ENCODE measurements at regions not wholly inside any gene's neighbourhood (a gene's known extent, or its start where the extent isn't known, plus 50 kb on each side); places are given as distances from the start of the nearest gene placed in this dataset.

GRCh38 chr22:48882636-48883200 lies 945.0 kb downstream of the BRD1 start:
- no peak for DNase-seq

- DNase-seq: no peak
These were observed 946.2 kb downstream of the BRD1 start for GRCh38 chr22:48881326-48881980.

- DNase-seq: no peak
These were observed 946.9 kb downstream of the BRD1 start for GRCh38 chr22:48880749-48881148.

- no peak for DNase-seq
These were observed 950.7 kb downstream of the BRD1 start for GRCh38 chr22:48876951-48877350.

GRCh38 chr22:48874956-48875355 lies 952.7 kb downstream of the BRD1 start:
- no peak for DNase-seq

GRCh38 chr22:48873191-48873520 lies 954.5 kb downstream of the BRD1 start:
- DNase-seq: no peak

GRCh38 chr22:48872271-48873190 lies 955.1 kb downstream of the BRD1 start:
- DNase-seq: no peak

- no peak for DNase-seq
These were observed 956.4 kb downstream of the BRD1 start for GRCh38 chr22:48871176-48871840.

- DNase-seq: no peak
These were observed 957.2 kb downstream of the BRD1 start for GRCh38 chr22:48870436-48870835.

GRCh38 chr22:48869788-48870187 lies 957.9 kb downstream of the BRD1 start:
- no peak for DNase-seq

- no peak for DNase-seq
These were observed 958.5 kb downstream of the BRD1 start for GRCh38 chr22:48869161-48869560.

GRCh38 chr22:48868554-48868953 lies 959.1 kb downstream of the BRD1 start:
- DNase-seq: no peak

GRCh38 chr22:48867891-48868290 lies 959.8 kb downstream of the BRD1 start:
- no peak for DNase-seq

GRCh38 chr22:48866906-48867681 lies 960.6 kb downstream of the BRD1 start:
- no peak for DNase-seq

GRCh38 chr22:48864748-48865147 lies 962.9 kb downstream of the BRD1 start:
- no peak for DNase-seq

GRCh38 chr22:48863965-48864528 lies 963.6 kb downstream of the BRD1 start:
- no peak for DNase-seq

GRCh38 chr22:48860557-48860956 lies 967.1 kb downstream of the BRD1 start:
- no peak for DNase-seq

GRCh38 chr22:48858856-48859255 lies 968.8 kb downstream of the BRD1 start:
- no peak for DNase-seq

- no peak for DNase-seq
These were observed 969.6 kb downstream of the BRD1 start for GRCh38 chr22:48858121-48858520.

- DNase-seq: no peak
These were observed 970.4 kb downstream of the BRD1 start for GRCh38 chr22:48857202-48857805.

GRCh38 chr22:48856308-48856615 lies 971.4 kb downstream of the BRD1 start:
- DNase-seq: no peak
